RWPE1 (cell line): ENCODE measurements at regions not wholly inside any gene's neighbourhood (a gene's known extent, or its start where the extent isn't known, plus 50 kb on each side); places are given as distances from the start of the nearest gene placed in this dataset.

Experiments used
- CTCF ChIA-PET: fragments of 350-600 bp; sonication (Branson Sonifier 250); formaldehyde crosslinking; extraction: SDS; loops from one replicate; lab custom pipeline; 2021; lab: Yijun Ruan, JAX
- POLR2A ChIA-PET: fragments of 400-600 bp; formaldehyde crosslinking; extraction: SDS; loops from one replicate; lab custom pipeline; 2020; ENCODE audit warnings: antibody characterized with exemption; ENCODE audit not compliant: low non-redundant PET; lab: Yijun Ruan, JAX
- DNase-seq: peaks from one replicate; pipeline ENCODE4 v3.0.0; 2012; ENCODE audit warnings: low spot score
- H3K27ac ChIP-seq: fragments of 450-650 bp; 2 replicates; pipeline ENCODE4 v1.5.1; 2017
- CTCF ChIP-seq: fragments of 450-650 bp; conservative IDR thresholded peaks from 2 replicates; pipeline ENCODE4 v1.5.1; 2017; ENCODE audit warnings: low read depth, mild to moderate bottlenecking

GRCh38 chr9:74443036-74443750, 53.9 kb upstream of the RORB start:
- DNase-seq, result peak; percentile 39
- no peak overlapping the region for H3K27ac ChIP-seq
- POLR2A ChIA-PET, result no interaction called here
- TF ChIP-seq CTCF, result no peak
- CTCF ChIA-PET, result interaction anchor here (0.5 to 0.6 kb wide), 3 partner anchors 65 to 299 kb away, joined by 3 to 4 read pairs (median 4); no protein-coding TSS in a partner anchor

GRCh38 chr9:74444369-74444768, 52.8 kb upstream of the RORB start:
- TF ChIP-seq CTCF, result no peak
- POLR2A ChIA-PET, result no interaction called here
- peak; percentile 15 for DNase-seq
- CTCF ChIA-PET, result interaction anchor here (0.7 kb wide), 1 partner anchor 782 kb away, joined by 3 read pairs; no protein-coding TSS in a partner anchor
- no peak overlapping the region for H3K27ac ChIP-seq
